H9 (cell line): ENCODE measurements at regions not wholly inside any gene's neighbourhood (a gene's known extent, or its start where the extent isn't known, plus 50 kb on each side); places are given as distances from the start of the nearest gene placed in this dataset.

ENCODE experiments used
- DNase-seq: peaks from one replicate; pipeline ENCODE4 v3.0.0-alpha.2; 2017
- H2AFZ ChIP-seq: one replicate; pipeline ENCODE4 v1.6.1; 2013; ENCODE audit warnings: mild to moderate bottlenecking, low read length, control low read depth, moderate library complexity
- H2AK5ac ChIP-seq: 2 replicates; pipeline ENCODE4 v1.6.1; 2013; ENCODE audit warnings: low read length, control low read depth, mixed read lengths; ENCODE audit not compliant: insufficient read length
- H2BK120ac ChIP-seq: one replicate; pipeline ENCODE4 v1.6.1; 2013; ENCODE audit warnings: low read depth, mild to moderate bottlenecking, low read length, control low read depth, inconsistent platforms; ENCODE audit not compliant: poor library complexity, severe bottlenecking
- H2BK12ac ChIP-seq: 2 replicates; pipeline ENCODE4 v1.6.1; 2013; ENCODE audit warnings: low read length, control low read depth, mixed read lengths, low read depth; ENCODE audit not compliant: insufficient read length
- H2BK15ac ChIP-seq: 2 replicates; pipeline ENCODE4 v1.6.1; 2013; ENCODE audit warnings: low read depth, low read length, control low read depth
- H2BK20ac ChIP-seq: one replicate; pipeline ENCODE4 v1.6.1; 2013; ENCODE audit warnings: low read depth, mild to moderate bottlenecking, low read length, control low read depth, inconsistent platforms; ENCODE audit not compliant: poor library complexity, severe bottlenecking
- H2BK5ac ChIP-seq: 2 replicates; pipeline ENCODE4 v1.6.1; 2013; ENCODE audit warnings: low read length, control low read depth, mixed read lengths; ENCODE audit not compliant: insufficient read length
- H3K14ac ChIP-seq: 2 replicates; pipeline ENCODE4 v1.6.1; 2013; ENCODE audit warnings: low read length, control low read depth; ENCODE audit not compliant: insufficient read depth
- H3K18ac ChIP-seq: 2 replicates; pipeline ENCODE4 v1.6.1; 2013; ENCODE audit warnings: low read depth, mild to moderate bottlenecking, mixed read lengths, low read length, control low read depth; ENCODE audit not compliant: insufficient read length
- H3K23ac ChIP-seq: 2 replicates; pipeline ENCODE4 v1.6.1; 2013; ENCODE audit warnings: low read length, control low read depth, mixed read lengths, low read depth; ENCODE audit not compliant: insufficient read length
- H3K23me2 ChIP-seq: 2 replicates; pipeline ENCODE4 v1.6.1; 2013; ENCODE audit warnings: low read depth, mild to moderate bottlenecking, mixed read lengths, low read length, control low read depth; ENCODE audit not compliant: insufficient read length, poor library complexity, severe bottlenecking
- H3K27ac ChIP-seq: 2 replicates; pipeline ENCODE4 v1.5.1; 2013; ENCODE audit warnings: low read length, control low read depth, mixed read lengths, low read depth; ENCODE audit not compliant: insufficient read length
- H3K27me3 ChIP-seq: 2 replicates; pipeline ENCODE4 v1.6.1; 2013; ENCODE audit warnings: low read length, control low read depth, inconsistent platforms; ENCODE audit not compliant: insufficient read depth
- H3K4ac ChIP-seq: 2 replicates; pipeline ENCODE4 v1.6.1; 2013; ENCODE audit warnings: low read depth, mild to moderate bottlenecking, control low read depth, inconsistent platforms, low read length, moderate library complexity
- H3K4me1 ChIP-seq: 2 replicates; pipeline ENCODE4 v1.6.1; 2013; ENCODE audit warnings: low read length, control low read depth, inconsistent platforms; ENCODE audit not compliant: insufficient read depth
- H3K4me2 ChIP-seq: 2 replicates; pipeline ENCODE4 v1.6.1; 2013; ENCODE audit warnings: low read length, control low read depth, mixed read lengths; ENCODE audit not compliant: insufficient read length, insufficient read depth
- H3K56ac ChIP-seq: 2 replicates; pipeline ENCODE4 v1.6.1; 2013; ENCODE audit warnings: low read depth, mild to moderate bottlenecking, mixed read lengths, low read length, control low read depth; ENCODE audit not compliant: insufficient read length
- H3K79me1 ChIP-seq: 2 replicates; pipeline ENCODE4 v1.6.1; 2013; ENCODE audit warnings: low read depth, mild to moderate bottlenecking, moderate library complexity, low read length, control low read depth, inconsistent platforms; ENCODE audit not compliant: insufficient read depth, poor library complexity, severe bottlenecking
- H3K79me2 ChIP-seq: 2 replicates; pipeline ENCODE4 v1.6.1; 2013; ENCODE audit warnings: low read length, control low read depth, inconsistent platforms; ENCODE audit not compliant: insufficient read depth
- H3K9ac ChIP-seq: 2 replicates; pipeline ENCODE4 v1.6.1; 2013; ENCODE audit warnings: low read length, control low read depth, mixed read lengths; ENCODE audit not compliant: insufficient read length; ENCODE audit errors: extremely low read depth
- H3K9me3 ChIP-seq: one replicate; pipeline ENCODE4 v1.6.1; 2013; ENCODE audit warnings: low read depth, low read length, inconsistent platforms; ENCODE audit not compliant: control insufficient read depth
- H3T11ph ChIP-seq: one replicate; pipeline ENCODE4 v1.6.1; 2013; ENCODE audit warnings: mild to moderate bottlenecking, low read length, control low read depth, inconsistent platforms
- H4K20me1 ChIP-seq: one replicate; pipeline ENCODE4 v1.6.1; 2013; ENCODE audit not compliant: control insufficient read depth, insufficient read length, insufficient read depth
- H4K5ac ChIP-seq: 2 replicates; pipeline ENCODE4 v1.6.1; 2013; ENCODE audit warnings: low read depth, mild to moderate bottlenecking, mixed read lengths, low read length, control low read depth; ENCODE audit not compliant: insufficient read length
- H4K8ac ChIP-seq: replicated peaks from 2 replicates; pipeline ENCODE4 v1.6.1; 2013; ENCODE audit warnings: low read length, control low read depth, mixed read lengths, low read depth; ENCODE audit not compliant: insufficient read length
- H4K91ac ChIP-seq: 2 replicates; pipeline ENCODE4 v1.6.1; 2013; ENCODE audit warnings: low read depth, mild to moderate bottlenecking, moderate library complexity, mixed read lengths, low read length, control low read depth; ENCODE audit not compliant: insufficient read length
- H3K27ac Mint-ChIP-seq, 3 experiments: 2 replicates in 2 of 3; 3 replicates in 1 of 3; pipeline ENCODE4 v1.8.0; 2020 to 2021; ENCODE audit warnings: mixed read lengths in 3 of 3, mild to moderate bottlenecking in 1 of 3, moderate library complexity in 1 of 3
- H3K27me3 Mint-ChIP-seq: 2 replicates; pipeline ENCODE4 v1.8.0; 2021; ENCODE audit warnings: low read depth, mild to moderate bottlenecking, moderate library complexity, mixed read lengths
- H3K36me3 Mint-ChIP-seq, 3 experiments: 2 replicates in 2 of 3; 3 replicates in 1 of 3; pipeline ENCODE4 v1.8.0; 2020 to 2021; ENCODE audit warnings: low read depth in 3 of 3, mixed read lengths in 3 of 3; ENCODE audit not compliant: insufficient read depth in 1 of 3
- H3K4me1 Mint-ChIP-seq, 2 experiments: 2 replicates each; pipeline ENCODE4 v1.8.0; 2020; ENCODE audit warnings: mixed read lengths in 2 of 2
- H3K4me3 Mint-ChIP-seq, 2 experiments: 2 replicates in 1 of 2; 3 replicates in 1 of 2; pipeline ENCODE4 v1.8.0; 2020 to 2021; ENCODE audit warnings: mild to moderate bottlenecking in 2 of 2, mixed read lengths in 2 of 2, moderate library complexity in 1 of 2
- H3K9me3 Mint-ChIP-seq, 2 experiments: 2 replicates in 1 of 2; 3 replicates in 1 of 2; pipeline ENCODE4 v1.8.0; 2020; ENCODE audit warnings: mild to moderate bottlenecking in 2 of 2, mixed read lengths in 2 of 2, moderate library complexity in 1 of 2
- WGBS: extraction: QIAGEN DNeasy Blood & Tissue Kit; methylation state at CpG from one replicate; pipeline ENCODE4 v1.1.7; 2013; ENCODE audit warnings: missing lambda C conversion rate, low lambda C conversion rate, mixed read lengths; ENCODE audit not compliant: insufficient read length; ENCODE audit errors: extremely low coverage; 5-methylcytosine and 5-hydroxymethylcytosine counted together
- TF ChIP-seq, protein P1 (sequence below): fragments of 200-600 bp; sonication (generic); conservative IDR thresholded peaks from 3 replicates; pipeline ENCODE4 v1.8.0; 2021; ENCODE audit warnings: antibody characterized with exemption, mild to moderate bottlenecking

GRCh38 chr20:33927724-33928123 is 66.0 kb upstream of the RALY start:
- no peaks in the 10 kb centered on the region for H3K9me3 Mint-ChIP-seq
- no peak overlapping the region for H3K4me3 Mint-ChIP-seq

More at GRCh38 chr20:33927724-33928123, 66.0 kb upstream of the RALY start:
- H3K9ac ChIP-seq = no peak overlapping the region
- no peaks in the 10 kb centered on the region for H3K27me3 ChIP-seq
- no peak overlapping the region for H2BK20ac ChIP-seq
- no peak overlapping the region for H3K4ac ChIP-seq
- no peak overlapping the region for H2BK5ac ChIP-seq
- no peaks in the 10 kb centered on the region for H3K9me3 ChIP-seq
- no peak overlapping the region for H4K8ac ChIP-seq
- WGBS = no CpG with 5 or more reads among the region's 5 CpGs
- no peak for DNase-seq
- Mint-ChIP-seq H3K4me1 (no peaks in the 10 kb centered on the region), H3K36me3 (no peaks in the 10 kb centered on the region), H3K27me3 (peaks cover 6% of the 10 kb centered on the region), H3K27ac (no peak overlapping the region)
- H2BK120ac ChIP-seq = no peak overlapping the region
- no peak overlapping the region for H3K23ac ChIP-seq
- no peak overlapping the region for H3K27ac ChIP-seq
- no peaks in the 10 kb centered on the region for H4K20me1 ChIP-seq
- no peaks in the 10 kb centered on the region for H3K79me1 ChIP-seq
- H4K5ac ChIP-seq = no peak overlapping the region
- H3K56ac ChIP-seq = no peak overlapping the region
- no peak overlapping the region for H3T11ph ChIP-seq
- H2BK15ac ChIP-seq = no peak overlapping the region
- H2BK12ac ChIP-seq = no peak overlapping the region
- H3K18ac ChIP-seq = no peak overlapping the region
- no peaks in the 10 kb centered on the region for H3K23me2 ChIP-seq
- H2AFZ ChIP-seq = no peak overlapping the region
- no peak overlapping the region for H3K14ac ChIP-seq
- H3K4me1 ChIP-seq = no peaks in the 10 kb centered on the region
- H2AK5ac ChIP-seq = no peak overlapping the region
- TF ChIP-seq, protein P1, sequence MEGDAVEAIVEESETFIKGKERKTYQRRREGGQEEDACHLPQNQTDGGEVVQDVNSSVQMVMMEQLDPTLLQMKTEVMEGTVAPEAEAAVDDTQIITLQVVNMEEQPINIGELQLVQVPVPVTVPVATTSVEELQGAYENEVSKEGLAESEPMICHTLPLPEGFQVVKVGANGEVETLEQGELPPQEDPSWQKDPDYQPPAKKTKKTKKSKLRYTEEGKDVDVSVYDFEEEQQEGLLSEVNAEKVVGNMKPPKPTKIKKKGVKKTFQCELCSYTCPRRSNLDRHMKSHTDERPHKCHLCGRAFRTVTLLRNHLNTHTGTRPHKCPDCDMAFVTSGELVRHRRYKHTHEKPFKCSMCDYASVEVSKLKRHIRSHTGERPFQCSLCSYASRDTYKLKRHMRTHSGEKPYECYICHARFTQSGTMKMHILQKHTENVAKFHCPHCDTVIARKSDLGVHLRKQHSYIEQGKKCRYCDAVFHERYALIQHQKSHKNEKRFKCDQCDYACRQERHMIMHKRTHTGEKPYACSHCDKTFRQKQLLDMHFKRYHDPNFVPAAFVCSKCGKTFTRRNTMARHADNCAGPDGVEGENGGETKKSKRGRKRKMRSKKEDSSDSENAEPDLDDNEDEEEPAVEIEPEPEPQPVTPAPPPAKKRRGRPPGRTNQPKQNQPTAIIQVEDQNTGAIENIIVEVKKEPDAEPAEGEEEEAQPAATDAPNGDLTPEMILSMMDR = no peak
- no peak overlapping the region for H3K4me2 ChIP-seq
- H3K79me2 ChIP-seq = no peaks in the 10 kb centered on the region
- H4K91ac ChIP-seq = no peak overlapping the region
